H1 (cell line): ENCODE measurements at regions not wholly inside any gene's neighbourhood (a gene's known extent, or its start where the extent isn't known, plus 50 kb on each side); places are given as distances from the start of the nearest gene placed in this dataset.

Experiments
- CTCF ChIA-PET: fragments of 300-600 bp; sonication (Branson Sonifier 250); formaldehyde crosslinking; loops from one replicate; lab custom pipeline; 2021; ENCODE audit not compliant: partially characterized antibody; lab: Charles Lee
- POLR2A ChIA-PET: fragments of 300-600 bp; sonication (Branson Sonifier 250); formaldehyde crosslinking; loops from one replicate; lab custom pipeline; 2021; ENCODE audit warnings: inconsistent platforms; ENCODE audit not compliant: partially characterized antibody; lab: Charles Lee
- DNase-seq, 2 experiments: peaks; one replicate each; pipeline versions ENCODE4 v3.0.0 to v3.0.0-alpha.2; 2010 to 2022; ENCODE audit warnings: low spot score in 2 of 2, low read depth in 1 of 2, mixed read lengths in 1 of 2
- FAIRE-seq: peaks from 2 replicates; lab custom pipeline; 2011; peaks lifted over from hg19 to GRCh38; lab: Jason Lieb, UNC
- H2AFZ ChIP-seq: 2 replicates; pipeline ENCODE4 v1.8.1; 2012; ENCODE audit warnings: low read length, inconsistent platforms
- H2AK5ac ChIP-seq: 2 replicates; pipeline ENCODE4 v1.6.1; 2013; ENCODE audit warnings: low read depth, low read length
- H2BK120ac ChIP-seq: replicated peaks from 2 replicates; pipeline ENCODE3; 2013; ENCODE audit warnings: low read depth, low read length, inconsistent platforms
- H2BK12ac ChIP-seq: 2 replicates; pipeline ENCODE4 v1.6.1; 2013; ENCODE audit warnings: low read depth, low read length
- H2BK15ac ChIP-seq: 2 replicates; pipeline ENCODE4 v1.6.1; 2013; ENCODE audit warnings: low read length
- H2BK20ac ChIP-seq: 2 replicates; pipeline ENCODE4 v1.6.1; 2013; ENCODE audit warnings: low read length
- H2BK5ac ChIP-seq: 2 replicates; pipeline ENCODE4 v1.6.1; 2013; ENCODE audit warnings: low read depth, low read length
- H3K14ac ChIP-seq: 2 replicates; pipeline ENCODE4 v1.6.1; 2013; ENCODE audit warnings: inconsistent platforms; ENCODE audit not compliant: insufficient read length
- H3K18ac ChIP-seq: 2 replicates; pipeline ENCODE4 v1.6.1; 2013; ENCODE audit warnings: low read length; ENCODE audit errors: extremely low read depth
- H3K23ac ChIP-seq: 2 replicates; pipeline ENCODE4 v1.6.1; 2013; ENCODE audit warnings: inconsistent platforms; ENCODE audit not compliant: insufficient read length
- H3K23me2 ChIP-seq: 2 replicates; pipeline ENCODE4 v1.6.1; 2013; ENCODE audit warnings: low read depth, low read length
- H3K27ac ChIP-seq: 2 replicates; pipeline ENCODE4 v1.6.1; 2011; ENCODE audit warnings: low read depth, low read length, inconsistent platforms
- H3K27me3 ChIP-seq, 4 experiments: replicated peaks in 1 of 4; 1 replicate in 1 of 4; 2 replicates in 3 of 4; pipeline versions ENCODE4 v1.6.1 to v1.8.1; 2011 to 2013; ENCODE audit warnings: low read length in 3 of 4, mild to moderate bottlenecking in 3 of 4, inconsistent platforms in 2 of 4, mixed read lengths in 2 of 4, moderate library complexity in 1 of 4; ENCODE audit not compliant: control insufficient read depth in 3 of 4, insufficient read depth in 3 of 4; ENCODE audit errors: extremely low read depth in 1 of 4
- H3K36me3 ChIP-seq, 4 experiments: 2 replicates each; pipeline versions ENCODE4 v1.6.1 to v1.8.1; 2011 to 2013; ENCODE audit warnings: mild to moderate bottlenecking in 4 of 4, low read length in 3 of 4, moderate library complexity in 2 of 4, control low read depth in 1 of 4, inconsistent platforms in 1 of 4; ENCODE audit not compliant: insufficient read depth in 4 of 4, control insufficient read depth in 2 of 4
- H3K4ac ChIP-seq: replicated peaks from 2 replicates; pipeline ENCODE3; 2013; ENCODE audit warnings: low read length, low read depth, mixed read lengths, inconsistent platforms; ENCODE audit not compliant: insufficient read length
- H3K4me1 ChIP-seq, 4 experiments: replicated peaks in 1 of 4; 1 replicate in 1 of 4; 2 replicates in 3 of 4; pipeline versions ENCODE4 v1.6.1 to v1.8.1; 2011 to 2013; ENCODE audit warnings: low read length in 3 of 4, inconsistent platforms in 2 of 4, mixed read lengths in 1 of 4; ENCODE audit not compliant: insufficient read depth in 4 of 4, control insufficient read depth in 3 of 4
- H3K4me2 ChIP-seq, 2 experiments: 2 replicates each; pipeline versions ENCODE4 v1.6.1 to v1.8.1; 2011 to 2013; ENCODE audit warnings: low read depth in 2 of 2, low read length in 2 of 2, control low read depth in 1 of 2, inconsistent platforms in 1 of 2, mild to moderate bottlenecking in 1 of 2; ENCODE audit not compliant: insufficient read depth in 1 of 2
- H3K4me3 ChIP-seq, 4 experiments: fragments of 200-600, 300-600 bp in 1 of 4; sonication (generic), shearing (Covaris generic), sonication (Bioruptor Twin) in 1 of 4; 2 replicates each; pipeline versions ENCODE4 v1.5.1 to v1.8.1; 2011 to 2016; ENCODE audit warnings: low read length in 4 of 4, low read depth in 3 of 4, control low read depth in 2 of 4, inconsistent platforms in 2 of 4, mild to moderate bottlenecking in 2 of 4, mixed read lengths in 1 of 4, moderate library complexity in 1 of 4; ENCODE audit not compliant: insufficient read depth in 2 of 4; ENCODE audit errors: extremely low read depth in 1 of 4
- H3K56ac ChIP-seq: replicated peaks from 2 replicates; pipeline ENCODE3; 2013; ENCODE audit warnings: low read depth, mild to moderate bottlenecking, mixed read lengths, low read length, inconsistent platforms; ENCODE audit not compliant: insufficient read length
- H3K79me1 ChIP-seq: 2 replicates; pipeline ENCODE4 v1.6.1; 2013; ENCODE audit warnings: low read depth, low read length, control low read depth
- H3K79me2 ChIP-seq, 2 experiments: 2 replicates each; pipeline versions ENCODE4 v1.6.1 to v1.8.1; 2012 to 2013; ENCODE audit warnings: low read length in 2 of 2, mild to moderate bottlenecking in 2 of 2, inconsistent platforms in 1 of 2; ENCODE audit not compliant: insufficient read depth in 2 of 2, control insufficient read depth in 1 of 2
- H3K9ac ChIP-seq, 4 experiments: replicated peaks in 1 of 4; 1 replicate in 1 of 4; 2 replicates in 3 of 4; pipeline versions ENCODE4 v1.6.1 to v1.8.1; 2011 to 2013; ENCODE audit warnings: low read depth in 3 of 4, low read length in 3 of 4, control low read depth in 2 of 4, mild to moderate bottlenecking in 2 of 4, moderate library complexity in 2 of 4, inconsistent platforms in 1 of 4; ENCODE audit errors: extremely low read depth in 1 of 4
- H3K9me3 ChIP-seq, 2 experiments: 2 replicates each; pipeline versions ENCODE4 v1.6.1 to v1.8.1; 2012 to 2013; ENCODE audit warnings: mild to moderate bottlenecking in 2 of 2, moderate library complexity in 2 of 2, control low read depth in 1 of 2, inconsistent platforms in 1 of 2, low read depth in 1 of 2, low read length in 1 of 2, mixed read lengths in 1 of 2; ENCODE audit not compliant: insufficient read depth in 2 of 2
- H4K20me1 ChIP-seq, 2 experiments: replicated peaks in 1 of 2; 2 replicates each; pipeline versions ENCODE3 to v1.8.1; 2011 to 2013; ENCODE audit warnings: inconsistent platforms in 2 of 2, low read length in 2 of 2, mild to moderate bottlenecking in 1 of 2; ENCODE audit not compliant: insufficient read depth in 2 of 2, control insufficient read depth in 1 of 2
- H4K5ac ChIP-seq: 2 replicates; pipeline ENCODE4 v1.6.1; 2013; ENCODE audit warnings: low read length, low read depth, mixed read lengths, inconsistent platforms; ENCODE audit not compliant: insufficient read length
- H4K8ac ChIP-seq: 2 replicates; pipeline ENCODE4 v1.8.0; 2013; ENCODE audit warnings: mild to moderate bottlenecking, moderate library complexity, low read length, inconsistent platforms; ENCODE audit not compliant: insufficient read depth; ENCODE audit errors: extremely low read depth
- H4K91ac ChIP-seq: replicated peaks from 2 replicates; pipeline ENCODE3; 2013; ENCODE audit warnings: low read length, mixed read lengths, inconsistent platforms; ENCODE audit not compliant: insufficient read length
- BRCA1 ChIP-seq: IDR thresholded peaks from 2 replicates; pipeline ENCODE4 v1.6.1; 2012; ENCODE audit warnings: low read depth, low read length, improper control_type of control experiment
- CBX5 ChIP-seq: fragments of 300-800, 300-1000 bp; sonication (generic); IDR thresholded peaks from 2 replicates; pipeline ENCODE4 v1.7.1; 2016; ENCODE audit warnings: antibody characterized with exemption, low read length, low read depth
- CEBPB ChIP-seq: IDR thresholded peaks from 2 replicates; pipeline ENCODE4 v1.6.1; 2012; ENCODE audit warnings: low read depth, low read length
- CREB1 ChIP-seq: IDR thresholded peaks from 2 replicates; pipeline ENCODE4 v1.6.1; 2012; ENCODE audit warnings: inconsistent platforms
- HDAC6 ChIP-seq: IDR thresholded peaks from one replicate; pipeline ENCODE4 v1.7.1; 2012; ENCODE audit warnings: low read depth, mild to moderate bottlenecking, inconsistent platforms, low read length, moderate library complexity
- MAFK ChIP-seq: IDR thresholded peaks from 2 replicates; pipeline ENCODE4 v1.6.1; 2012; ENCODE audit warnings: low read depth, mild to moderate bottlenecking, improper control_type of control experiment, low read length
- PHF8 ChIP-seq: fragments of 200-600 bp; sonication (generic); conservative IDR thresholded peaks from 2 replicates; pipeline ENCODE4 v1.7.1; 2012; ENCODE audit warnings: low read depth, mild to moderate bottlenecking, inconsistent platforms, low read length, moderate library complexity
- RBBP5 ChIP-seq: IDR thresholded peaks from 2 replicates; pipeline ENCODE4 v1.7.1; 2012; ENCODE audit warnings: low read depth, mild to moderate bottlenecking, inconsistent platforms, low read length, moderate library complexity, borderline replicate concordance
- SAP30 ChIP-seq: fragments of 300-600 bp; sonication (generic); IDR thresholded peaks from 2 replicates; pipeline ENCODE4 v1.7.1; 2012; ENCODE audit warnings: low read length, moderate library complexity, mild to moderate bottlenecking, inconsistent platforms; ENCODE audit not compliant: insufficient read depth, insufficient replicate concordance
- SIN3A ChIP-seq, 2 experiments: IDR thresholded peaks in 1 of 2; conservative IDR thresholded peaks in 1 of 2; 2 replicates each; pipeline ENCODE4 v1.6.1; 2011 to 2012; ENCODE audit warnings: low read length in 2 of 2, improper control_type of control experiment in 1 of 2, low read depth in 1 of 2, mild to moderate bottlenecking in 1 of 2
- SP1 ChIP-seq: IDR thresholded peaks from 2 replicates; pipeline ENCODE4 v1.6.1; 2011; ENCODE audit warnings: low read depth, low read length
- SP2 ChIP-seq: IDR thresholded peaks from 2 replicates; pipeline ENCODE4 v1.6.1; 2012; ENCODE audit warnings: mild to moderate bottlenecking, low read length, inconsistent platforms
- SRF ChIP-seq: IDR thresholded peaks from 2 replicates; pipeline ENCODE4 v1.6.1; 2011; ENCODE audit warnings: mild to moderate bottlenecking, low read depth, low read length, moderate library complexity
- WGBS, 2 experiments: shearing (Covaris generic) in 1 of 2; methylation state at CpG; one replicate each; pipeline versions ENCODE4 v1.1.6 to v1.1.7; 2013 to 2015; ENCODE audit warnings: low lambda C conversion rate in 2 of 2, mixed read lengths in 2 of 2, inconsistent platforms in 1 of 2, low coverage in 1 of 2, missing lambda C conversion rate in 1 of 2; ENCODE audit not compliant: insufficient replicate concordance in 2 of 2, insufficient coverage in 1 of 2, insufficient read length in 1 of 2; ENCODE audit errors: extremely low coverage in 1 of 2, missing lambda C conversion rate in 1 of 2; 5-methylcytosine and 5-hydroxymethylcytosine counted together

DNA sequence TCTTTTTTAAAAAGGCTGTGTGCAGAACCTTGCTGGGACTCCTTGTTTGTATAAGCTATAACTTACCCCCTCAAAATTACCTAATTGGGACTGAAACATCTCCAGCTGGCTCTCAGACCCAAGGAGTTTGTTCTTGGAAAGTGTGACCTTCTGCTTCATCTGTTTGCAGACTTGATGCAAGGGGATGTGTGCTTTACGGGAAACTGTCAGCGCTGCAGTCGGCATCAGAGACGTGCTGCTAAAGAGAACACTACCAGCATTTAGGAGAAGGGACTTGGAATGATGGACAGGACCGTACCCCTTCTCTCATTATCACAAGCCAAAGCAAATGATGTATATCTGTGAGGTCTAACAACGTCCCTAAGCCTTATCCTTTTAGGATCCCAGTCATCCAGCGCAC lies 174.2 kb upstream of the PARP11 start:
- no peaks in the 10 kb centered on the region for H3K79me2 ChIP-seq
- H4K20me1 ChIP-seq, result no peaks in the 10 kb centered on the region
- no peak overlapping the region for H2BK120ac ChIP-seq
- H4K8ac ChIP-seq, result no peak overlapping the region
- ChIA-PET POLR2A (interaction anchor here (0.6 kb wide), 1 partner anchor 251 kb away, joined by 3 read pairs; no protein-coding TSS in a partner anchor), CTCF (interaction anchor here (0.8 to 4.4 kb wide), 5 partner anchors 9 to 78 kb away, joined by 3 to 54 read pairs (median 3); no protein-coding TSS in a partner anchor)
- no peak overlapping the region for H2BK15ac ChIP-seq
- no peak overlapping the region for H3K23ac ChIP-seq
- peak overlapping the region; percentile 40; the same call in 1 of the 2 replicates for H2BK12ac ChIP-seq
- H3K4me2 ChIP-seq, result no peak overlapping the region
- no peaks in the 10 kb centered on the region for H3K36me3 ChIP-seq
- H3K4me1 ChIP-seq, result peaks cover 0 to 8% (median under 1%) of the 10 kb centered on the region in 4 experiments; a peak in 2 of 7 replicates
- H3K79me1 ChIP-seq, result no peaks in the 10 kb centered on the region
- no peak overlapping the region for H2BK20ac ChIP-seq
- no peak overlapping the region for H3K14ac ChIP-seq
- no peak overlapping the region for H3K27ac ChIP-seq
- H3K9me3 ChIP-seq, result no peaks in the 10 kb centered on the region
- no peaks in the 10 kb centered on the region; a peak in 1 of 7 replicates for H3K27me3 ChIP-seq
- no peak overlapping the region for H2AFZ ChIP-seq
- no peak overlapping the region for H2AK5ac ChIP-seq
- no peak overlapping the region for H4K91ac ChIP-seq
- H3K23me2 ChIP-seq, result no peaks in the 10 kb centered on the region; the same call in 1 of the 2 replicates
- peak in 1 of 2 experiments; percentile 31 for DNase-seq
- H4K5ac ChIP-seq, result no peak overlapping the region
- H3K9ac ChIP-seq, result no peak overlapping the region
- no peak for FAIRE-seq
- WGBS, 2 experiments, result 93% methylated on average over 7 of the region's 7 CpGs; no CpG with 5 or more reads in 1 of the 2 experiments
- no peak overlapping the region for H3K4me3 ChIP-seq
- H2BK5ac ChIP-seq, result no peak overlapping the region
- no peak overlapping the region for H3K18ac ChIP-seq
- H3K4ac ChIP-seq, result no peak overlapping the region
- H3K56ac ChIP-seq, result no peak overlapping the region
- TF ChIP-seq SRF (no peak), SP2 (no peak), SIN3A (conservative IDR thresholded peaks at IDR 0.05 in 1 of 2, IDR thresholded peaks at IDR 0.05 in 1 of 2; ENCODE audit: low read depth in 1 of 2, low read length in 2 of 2) (no peak), SAP30 (no peak), CREB1 (no peak), MAFK (no peak), BRCA1 (no peak), CEBPB (no peak), CBX5 (no peak), PHF8 (no peak), HDAC6 (no peak), SP1 (no peak), RBBP5 (no peak)
